GM12878 (cell line): ENCODE measurements at regions not wholly inside any gene's neighbourhood (a gene's known extent, or its start where the extent isn't known, plus 50 kb on each side); places are given as distances from the start of the nearest gene placed in this dataset.

Experiments
- ATAC-seq: fragments of 200-7000 bp; cut with Tn5 transposase; 3 replicates; pipeline ENCODE4 v1.9.1; 2020; ENCODE audit warnings: mild to moderate bottlenecking, moderate library complexity
- BruUV-seq: library from RNA; stranded (reverse); fragments of 400-500 nt; replicated peaks from 2 replicates; lab custom pipeline; 2021; lab: Mats Ljungman, UMichigan
- CTCF ChIA-PET: fragments of 300-600 bp; sonication (Branson Sonifier 250); formaldehyde crosslinking; extraction: SDS; loops from one replicate; lab custom pipeline; 2021; ENCODE audit warnings: inconsistent platforms; lab: Yijun Ruan, JAX
- POLR2A ChIA-PET: fragments of 350-600 bp; formaldehyde crosslinking; extraction: SDS; loops from one replicate; lab custom pipeline; 2021; ENCODE audit warnings: inconsistent platforms; lab: Charles Lee
- RAD21 ChIA-PET: fragments of 300-600 bp; sonication (Branson Sonifier 250); formaldehyde crosslinking; loops from one replicate; lab custom pipeline; 2023; ENCODE audit warnings: antibody characterized with exemption; ENCODE audit not compliant: unreplicated experiment; lab: Charles Lee
- SMC1A ChIA-PET: fragments of 300-600 bp; sonication (Branson Sonifier 250); formaldehyde crosslinking; loops from one replicate; lab custom pipeline; 2023; ENCODE audit not compliant: unreplicated experiment, uncharacterized antibody; lab: Charles Lee
- DNase-seq: peaks from one replicate; pipeline ENCODE4 v3.0.0-alpha.2; 2011; ENCODE audit warnings: low read depth, low spot score
- FAIRE-seq: peaks from 3 replicates; lab custom pipeline; 2011; peaks lifted over from hg19 to GRCh38; lab: Jason Lieb, UNC
- H2AFZ ChIP-seq: 2 replicates; pipeline ENCODE4 v1.6.0; 2011; ENCODE audit warnings: low read depth, low read length, control low read depth; ENCODE audit not compliant: control insufficient read depth
- H3K27ac ChIP-seq: 2 replicates; pipeline ENCODE4 v1.5.1; 2011; ENCODE audit warnings: control low read depth; ENCODE audit not compliant: control insufficient read depth, insufficient read depth
- H3K27me3 ChIP-seq, 2 experiments: replicated peaks in 1 of 2; 2 replicates each; pipeline versions ENCODE4 v1.6.0 to v1.6.1; 2011; ENCODE audit warnings: low read length in 1 of 2; ENCODE audit not compliant: control insufficient read depth in 2 of 2, insufficient read depth in 2 of 2
- H3K36me3 ChIP-seq, 2 experiments: 2 replicates each; pipeline ENCODE4 v1.5.1; 2011; ENCODE audit warnings: low read length in 1 of 2; ENCODE audit not compliant: control insufficient read depth in 2 of 2, insufficient read depth in 2 of 2
- H3K4me1 ChIP-seq: 2 replicates; pipeline ENCODE4 v1.6.1; 2011; ENCODE audit warnings: mild to moderate bottlenecking, low read length, moderate library complexity, mixed read lengths; ENCODE audit not compliant: control insufficient read depth, insufficient read depth
- H3K4me2 ChIP-seq: 2 replicates; pipeline ENCODE4 v1.6.0; 2011; ENCODE audit warnings: control low read depth; ENCODE audit not compliant: control insufficient read depth, insufficient read depth
- H3K4me3 ChIP-seq: fragments of 200-600 bp; sonication (generic); 2 replicates; pipeline ENCODE4 v1.5.1; 2016
- H3K79me2 ChIP-seq: 2 replicates; pipeline ENCODE4 v1.6.0; 2011; ENCODE audit warnings: low read length; ENCODE audit not compliant: control insufficient read depth, insufficient read depth
- H3K9ac ChIP-seq: 2 replicates; pipeline ENCODE4 v1.8.0; 2011; ENCODE audit warnings: low read length, control low read depth, mixed read lengths; ENCODE audit not compliant: control insufficient read depth, insufficient read depth
- H3K9me3 ChIP-seq: replicated peaks from 3 replicates; pipeline ENCODE4 v1.5.1; 2011; ENCODE audit warnings: mild to moderate bottlenecking, low read length; ENCODE audit not compliant: control insufficient read depth, insufficient read depth
- H4K20me1 ChIP-seq: 2 replicates; pipeline ENCODE4 v1.6.0; 2011; ENCODE audit not compliant: control insufficient read depth, insufficient read depth
- ASH2L ChIP-seq: fragments of 300-600, 200-600 bp; sonication (generic); IDR thresholded peaks from 2 replicates; pipeline ENCODE4 v1.6.1; 2017; ENCODE audit warnings: low read depth, mild to moderate bottlenecking, borderline replicate concordance
- BCL3 ChIP-seq: IDR thresholded peaks from 2 replicates; pipeline ENCODE4 v1.6.1; 2011; ENCODE audit warnings: borderline replicate concordance, low read depth, mild to moderate bottlenecking, moderate library complexity, low read length; ENCODE audit not compliant: insufficient read depth, poor library complexity, severe bottlenecking
- CEBPB ChIP-seq, 2 experiments: fragments of 150-350 bp in 1 of 2; IDR thresholded peaks; 2 replicates each; pipeline ENCODE4 v1.6.1; 2012 to 2014; ENCODE audit warnings: low read depth in 2 of 2, low read length in 2 of 2, borderline replicate concordance in 1 of 2, inconsistent platforms in 1 of 2
- CTCF ChIP-seq, 3 experiments: IDR thresholded peaks in 2 of 3; conservative IDR thresholded peaks in 1 of 3; 2 replicates each; pipeline ENCODE4 v1.5.1; 2011; ENCODE audit warnings: low read depth in 3 of 3, low read length in 3 of 3, mild to moderate bottlenecking in 3 of 3, control low read depth in 2 of 3, moderate library complexity in 2 of 3, inconsistent platforms in 1 of 3, mixed read lengths in 1 of 3; ENCODE audit not compliant: control insufficient read depth in 2 of 3, insufficient read depth in 1 of 3; ENCODE audit errors: extremely low read depth in 1 of 3
- ELK1 ChIP-seq: IDR thresholded peaks from 2 replicates; pipeline ENCODE4 v1.6.1; 2012; ENCODE audit warnings: low read depth, low read length, improper control_type of control experiment
- EP300 ChIP-seq, 2 experiments: fragments of 150-350 bp in 1 of 2; IDR thresholded peaks; 2 replicates each; pipeline ENCODE4 v1.6.1; 2011 to 2012; ENCODE audit warnings: low read depth in 2 of 2, low read length in 2 of 2, borderline replicate concordance in 1 of 2, improper control_type of control experiment in 1 of 2, inconsistent platforms in 1 of 2; ENCODE audit not compliant: control insufficient read depth in 1 of 2
- KAT2A ChIP-seq: conservative IDR thresholded peaks from 2 replicates; pipeline ENCODE4 v1.6.1; 2011; ENCODE audit warnings: low read depth, low read length; ENCODE audit not compliant: control insufficient read depth
- NR2C2 ChIP-seq: IDR thresholded peaks from 2 replicates; pipeline ENCODE4 v1.6.1; 2011; ENCODE audit warnings: borderline replicate concordance, low read depth; ENCODE audit not compliant: control insufficient read depth, insufficient read length
- NRF1 ChIP-seq: conservative IDR thresholded peaks from 2 replicates; pipeline ENCODE4 v1.6.1; 2011; ENCODE audit warnings: mild to moderate bottlenecking, low read depth, low read length, improper control_type of control experiment
- PKNOX1 ChIP-seq: fragments of 450-650 bp; IDR thresholded peaks from 2 replicates; pipeline ENCODE4 v1.6.1; 2016; ENCODE audit warnings: mild to moderate bottlenecking
- RELA ChIP-seq: fragments of 450-650 bp; IDR thresholded peaks from 2 replicates; pipeline ENCODE4 v1.8.0; 2014; ENCODE audit warnings: borderline replicate concordance; ENCODE audit not compliant: partially characterized antibody
- TCF12 ChIP-seq: IDR thresholded peaks from 2 replicates; pipeline ENCODE4 v1.6.1; 2011; ENCODE audit warnings: low read depth, mild to moderate bottlenecking, low read length
- ZNF687 ChIP-seq: fragments of 450-650 bp; IDR thresholded peaks from 2 replicates; pipeline ENCODE4 v1.6.1; 2017; ENCODE audit warnings: mild to moderate bottlenecking, moderate library complexity
- ZSCAN29 ChIP-seq: fragments of 450-650 bp; IDR thresholded peaks from 2 replicates; pipeline ENCODE4 v1.6.1; 2017; ENCODE audit warnings: mild to moderate bottlenecking, moderate library complexity
- WGBS: methylation state at CpG from one replicate; pipeline ENCODE4 v1.1.6; 2016; ENCODE audit warnings: low lambda C conversion rate; ENCODE audit not compliant: insufficient replicate concordance, insufficient coverage; ENCODE audit errors: missing lambda C conversion rate; 5-methylcytosine and 5-hydroxymethylcytosine counted together
- in situ Hi-C: fragments of 300-500 bp; cut with MboI; formaldehyde crosslinking; loops from 9 replicates; pipeline ENCODE4 v1.14.3; 2018; ENCODE audit warnings: mixed read lengths
- intact Hi-C: fragments of 100-400 bp; cut with micrococcal nuclease; formaldehyde crosslinking; loops from one replicate; pipeline ENCODE4 v1.14.2; 2022; ENCODE audit not compliant: unreplicated experiment

GRCh38 chr15:81425905-81426304 is 51.9 kb upstream of the TMC3 start:
- TF ChIP-seq ZNF687: no peak
- TF ChIP-seq KAT2A: no peak
- no peak for TF ChIP-seq TCF12
- no peak for TF ChIP-seq CTCF (IDR thresholded peaks at IDR 0.05 in 2 of 3, conservative IDR thresholded peaks at IDR 0.05 in 1 of 3; ENCODE audit: control insufficient read depth in 2 of 3, extremely low read depth in 1 of 3, insufficient read depth in 1 of 3, low read depth in 3 of 3, low read length in 3 of 3)
- TF ChIP-seq ZSCAN29: no peak
- TF ChIP-seq BCL3: no peak
- no peak for TF ChIP-seq RELA
- no peak for TF ChIP-seq PKNOX1
- TF ChIP-seq CEBPB (IDR thresholded peaks at IDR 0.05; ENCODE audit: borderline replicate concordance in 1 of 2, low read depth in 2 of 2, low read length in 2 of 2): no peak
- no peak for TF ChIP-seq EP300 (IDR thresholded peaks at IDR 0.05; ENCODE audit: borderline replicate concordance in 1 of 2, control insufficient read depth in 1 of 2, low read depth in 2 of 2, low read length in 2 of 2)
- no peak for TF ChIP-seq ASH2L
- no peak for TF ChIP-seq ELK1
- no peak for TF ChIP-seq NRF1
- no peak for TF ChIP-seq NR2C2
- FAIRE-seq (no peak), DNase-seq (no peak), ATAC-seq (no peak)
- Histone ChIP-seq H3K79me2 (no peaks in the 10 kb centered on the region), H4K20me1 (no peaks in the 10 kb centered on the region), H2AFZ (no peak overlapping the region), H3K36me3 (no peaks in the 10 kb centered on the region), H3K27me3 (no peaks in the 10 kb centered on the region), H3K9ac (no peak overlapping the region), H3K27ac (no peak overlapping the region), H3K4me1 (no peaks in the 10 kb centered on the region), H3K4me2 (no peak overlapping the region), H3K4me3 (no peak overlapping the region), H3K9me3 (no peaks in the 10 kb centered on the region)
- in situ Hi-C loops (no loop called here), intact Hi-C loops (no loop called here)
- no TSS peak for BruUV-seq
- SMC1A ChIA-PET: interaction anchor here (1.6 kb wide), 1 partner anchor 18 kb away, joined by 4 read pairs; no protein-coding TSS in a partner anchor
- CTCF ChIA-PET: no interaction called here
- POLR2A ChIA-PET: no interaction called here
- RAD21 ChIA-PET: no interaction called here
- 4% methylated on average over 1 of the region's 1 CpG for WGBS
